Esophagus (tissue), 2 donors: ENCODE measurements at regions not wholly inside any gene's neighbourhood (a gene's known extent, or its start where the extent isn't known, plus 50 kb on each side); places are given as distances from the start of the nearest gene placed in this dataset.

Source experiments
- H3K27ac ChIP-seq, 2 donors: one replicate each; pipeline ENCODE4 v1.5.1; 2013; ENCODE audit warnings: low read depth in 2 of 2, mild to moderate bottlenecking in 2 of 2, inconsistent platforms in 1 of 2, low read length in 1 of 2, moderate library complexity in 1 of 2
- H3K27me3 ChIP-seq, 2 donors: one replicate each; pipeline ENCODE4 v1.6.1; 2013; ENCODE audit warnings: low read length in 2 of 2, control low read depth in 1 of 2, mild to moderate bottlenecking in 1 of 2; ENCODE audit not compliant: insufficient read depth in 2 of 2, control insufficient read depth in 1 of 2
- H3K36me3 ChIP-seq, 2 donors: one replicate each; pipeline ENCODE4 v1.6.1; 2013; ENCODE audit warnings: low read length in 1 of 2; ENCODE audit not compliant: control insufficient read depth in 2 of 2, insufficient read depth in 2 of 2
- H3K4me1 ChIP-seq, 2 donors: one replicate each; pipeline ENCODE4 v1.6.1; 2013; ENCODE audit warnings: low read length in 1 of 2; ENCODE audit not compliant: control insufficient read depth in 2 of 2, insufficient read depth in 2 of 2
- H3K4me3 ChIP-seq, 2 donors: one replicate each; pipeline ENCODE4 v1.5.1; 2013; ENCODE audit warnings: low read length in 2 of 2, mild to moderate bottlenecking in 2 of 2, low read depth in 1 of 2, moderate library complexity in 1 of 2
- H3K9me3 ChIP-seq, 2 donors: one replicate each; pipeline ENCODE4 v1.6.1; 2013; ENCODE audit warnings: mild to moderate bottlenecking in 2 of 2, low read depth in 1 of 2, low read length in 1 of 2, moderate library complexity in 1 of 2; ENCODE audit not compliant: control insufficient read depth in 2 of 2, insufficient read depth in 1 of 2
- WGBS, 2 donors: extraction: QIAGEN DNeasy Blood & Tissue Kit; methylation state at CpG; one replicate each; pipeline ENCODE4 v1.1.7; 2013; 5-methylcytosine and 5-hydroxymethylcytosine counted together
- donor health status: healthy with polysubstance abuse.
- donor health status: Bipolar disorder and iron deficiency.

GRCh38 chr2:19790291-19790690, 111.5 kb downstream of the TTC32 start:
- H3K27ac ChIP-seq: no peak overlapping the region
- no peak overlapping the region for H3K4me3 ChIP-seq
- no peaks in the 10 kb centered on the region for H3K9me3 ChIP-seq
- no peaks in the 10 kb centered on the region for H3K27me3 ChIP-seq
- H3K36me3 ChIP-seq: no peaks in the 10 kb centered on the region
- no peaks in the 10 kb centered on the region for H3K4me1 ChIP-seq
- whole genome bisulfite sequencing, 2 donors: 82 to 89% methylated on average over 7 of the region's 7 CpGs

DNA sequence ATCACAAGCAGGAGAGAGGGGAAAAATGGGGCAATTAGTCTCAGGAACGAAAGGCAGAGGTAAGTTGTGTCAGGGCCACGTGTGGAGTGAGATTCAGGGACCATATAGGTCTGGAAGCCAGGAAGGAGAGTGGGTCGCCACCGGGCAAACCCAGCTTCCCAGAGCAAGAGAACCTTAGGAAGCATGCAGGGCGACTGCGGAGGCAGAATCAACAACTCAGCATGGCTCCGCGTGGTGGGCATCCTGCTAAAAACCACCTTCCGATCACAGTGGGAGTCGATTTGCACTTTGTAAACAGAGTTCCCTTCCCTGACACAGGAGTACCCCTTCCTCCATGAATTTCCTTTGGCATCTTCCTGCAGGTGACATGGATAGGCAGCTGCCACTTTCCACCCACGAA, 114.6 kb downstream of the TTC32 start:
- no peak overlapping the region for H3K27ac ChIP-seq
- no peak overlapping the region for H3K4me3 ChIP-seq
- no peaks in the 10 kb centered on the region for H3K36me3 ChIP-seq
- whole genome bisulfite sequencing, 2 donors: 79 to 85% methylated on average over 11 of the region's 11 CpGs
- no peaks in the 10 kb centered on the region for H3K9me3 ChIP-seq
- H3K4me1 ChIP-seq: no peaks in the 10 kb centered on the region
- no peaks in the 10 kb centered on the region for H3K27me3 ChIP-seq

DNA sequence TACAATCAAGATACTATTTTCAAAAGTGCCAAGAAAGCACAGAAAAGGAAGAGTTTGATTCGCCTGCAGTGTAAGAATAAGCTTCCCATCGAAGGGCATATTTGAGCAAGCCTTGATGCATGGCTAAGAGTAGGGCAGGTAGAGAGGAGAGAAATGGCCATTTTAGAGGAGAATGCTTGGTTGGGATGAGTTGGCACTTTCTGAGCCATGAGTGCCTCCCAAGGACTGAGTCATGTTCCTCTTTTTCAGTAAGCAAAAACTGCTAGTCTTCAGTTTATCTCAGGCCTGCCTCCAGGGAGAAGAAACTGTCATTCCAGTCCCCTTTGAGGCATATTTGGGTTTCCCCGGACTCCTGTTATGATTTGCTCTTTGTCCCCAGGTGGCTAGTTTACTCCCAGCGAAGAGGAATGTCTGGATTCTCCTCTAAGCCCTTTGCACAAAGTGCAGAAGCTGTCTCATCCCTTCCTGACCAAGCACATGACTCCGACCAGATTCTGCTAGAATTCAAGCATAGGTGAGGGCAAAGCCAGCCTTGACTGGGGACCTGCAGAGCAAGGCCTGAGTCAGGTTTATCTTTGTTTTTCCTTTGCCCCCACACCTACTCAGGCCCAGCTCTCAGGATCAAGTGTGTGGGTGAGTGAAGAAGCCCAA, 115.2 kb downstream of the TTC32 start:
- Histone ChIP-seq H3K4me1 (no peaks in the 10 kb centered on the region), H3K27ac (no peak overlapping the region), H3K36me3 (no peaks in the 10 kb centered on the region), H3K4me3 (no peak overlapping the region), H3K9me3 (no peaks in the 10 kb centered on the region), H3K27me3 (no peaks in the 10 kb centered on the region)
- WGBS, 2 donors: 64 to 68% methylated on average over 5 of the region's 5 CpGs

- Histone ChIP-seq H3K4me1 (no peaks in the 10 kb centered on the region), H3K9me3 (no peaks in the 10 kb centered on the region), H3K36me3 (no peaks in the 10 kb centered on the region), H3K27me3 (no peaks in the 10 kb centered on the region), H3K27ac (no peak overlapping the region), H3K4me3 (no peak overlapping the region)
- WGBS, 2 donors: 82 to 93% methylated on average over 4 of the region's 4 CpGs
Measured at GRCh38 chr2:19785867-19786266, 115.9 kb downstream of the TTC32 start.

- Histone ChIP-seq H3K36me3 (no peaks in the 10 kb centered on the region), H3K4me1 (no peaks in the 10 kb centered on the region), H3K27ac (no peak overlapping the region), H3K27me3 (no peaks in the 10 kb centered on the region), H3K9me3 (no peaks in the 10 kb centered on the region), H3K4me3 (no peak overlapping the region)
- WGBS, 2 donors: 76 to 85% methylated on average over 7 of the region's 7 CpGs
Measured at GRCh38 chr2:19785447-19785846, 116.3 kb downstream of the TTC32 start.

DNA sequence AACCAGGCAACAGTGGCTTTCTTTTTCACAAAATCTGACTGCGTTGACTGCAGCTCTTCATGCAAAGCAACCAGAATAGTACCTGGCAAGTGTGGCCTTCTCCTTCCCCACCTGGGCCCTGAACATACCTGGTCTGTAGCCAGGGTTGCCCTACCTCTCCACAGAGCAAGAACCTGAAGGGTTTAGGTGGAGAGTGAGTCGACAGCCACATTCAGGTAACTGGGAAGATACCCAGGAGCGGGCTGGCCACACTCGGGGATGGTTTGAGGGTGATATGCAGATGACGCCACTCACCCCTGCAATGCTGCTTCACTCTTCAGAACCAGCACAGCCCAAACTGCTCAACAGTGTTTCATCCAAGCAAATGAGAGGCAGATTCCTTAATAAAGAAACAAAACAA, 117.3 kb downstream of the TTC32 start:
- Histone ChIP-seq H3K4me1 (no peaks in the 10 kb centered on the region), H3K9me3 (no peaks in the 10 kb centered on the region), H3K27me3 (no peaks in the 10 kb centered on the region), H3K27ac (no peak overlapping the region), H3K4me3 (no peak overlapping the region), H3K36me3 (no peaks in the 10 kb centered on the region)
- WGBS, 2 donors: 97% methylated on average over 5 of the region's 5 CpGs

- Histone ChIP-seq H3K4me3 (no peak overlapping the region), H3K27ac (no peak overlapping the region), H3K9me3 (no peaks in the 10 kb centered on the region), H3K4me1 (no peaks in the 10 kb centered on the region), H3K36me3 (no peaks in the 10 kb centered on the region), H3K27me3 (no peaks in the 10 kb centered on the region)
- WGBS, 2 donors: 80 to 86% methylated on average over 2 of the region's 2 CpGs
Measured at GRCh38 chr2:19783935-19784334, 117.8 kb downstream of the TTC32 start.

- WGBS, 2 donors: 43 to 48% methylated on average over 6 of the region's 6 CpGs
- no peak overlapping the region for H3K4me3 ChIP-seq
- no peaks in the 10 kb centered on the region for H3K27me3 ChIP-seq
- no peaks in the 10 kb centered on the region for H3K4me1 ChIP-seq
- no peaks in the 10 kb centered on the region for H3K36me3 ChIP-seq
- H3K9me3 ChIP-seq: no peaks in the 10 kb centered on the region
- no peak overlapping the region for H3K27ac ChIP-seq
Measured at GRCh38 chr2:19776941-19777514, 124.8 kb downstream of the TTC32 start.

GRCh38 chr2:19775838-19776237, 125.9 kb downstream of the TTC32 start:
- no peak overlapping the region for H3K4me3 ChIP-seq
- 75 to 77% methylated on average over 6 of the region's 6 CpGs for WGBS, 2 donors
- H3K9me3 ChIP-seq: no peaks in the 10 kb centered on the region

GRCh38 chr2:19775315-19775714, 126.5 kb downstream of the TTC32 start:
- no peaks in the 10 kb centered on the region for H3K27me3 ChIP-seq
- H3K9me3 ChIP-seq: no peaks in the 10 kb centered on the region
- H3K4me1 ChIP-seq: no peaks in the 10 kb centered on the region
- no peaks in the 10 kb centered on the region for H3K36me3 ChIP-seq
- 55 to 71% methylated on average over 5 of the region's 5 CpGs for WGBS, 2 donors
- H3K4me3 ChIP-seq: no peak overlapping the region
- H3K27ac ChIP-seq: no peak overlapping the region

More at GRCh38 chr2:19775838-19776237, 125.9 kb downstream of the TTC32 start:
- H3K36me3 ChIP-seq: no peaks in the 10 kb centered on the region
- H3K27me3 ChIP-seq: no peaks in the 10 kb centered on the region
- H3K4me1 ChIP-seq: no peaks in the 10 kb centered on the region
- H3K27ac ChIP-seq: no peak overlapping the region
